HCT116 (cell line): ENCODE measurements at regions not wholly inside any gene's neighbourhood (a gene's known extent, or its start where the extent isn't known, plus 50 kb on each side); places are given as distances from the start of the nearest gene placed in this dataset.

ENCODE experiments used
- ATAC-seq: fragments of 200-7000 bp; cut with Tn5 transposase; 2 replicates; pipeline ENCODE4 v1.9.1; 2020; ENCODE audit warnings: mild to moderate bottlenecking, moderate library complexity
- BruUV-seq: library from RNA; stranded (reverse); fragments of 400-500 nt; replicated peaks from 2 replicates; lab custom pipeline; 2021; lab: Mats Ljungman, UMichigan
- CTCF ChIA-PET: fragments of 300-600 bp; sonication (Branson Sonifier 250); formaldehyde crosslinking; loops from one replicate; lab custom pipeline; 2021; ENCODE audit warnings: antibody characterized with exemption; lab: Charles Lee
- POLR2A ChIA-PET: fragments of 300-600, 350-600 bp; sonication (Branson Sonifier 250); formaldehyde crosslinking; loops from one replicate; lab custom pipeline; 2021; ENCODE audit warnings: antibody characterized with exemption; lab: Charles Lee
- RAD21 ChIA-PET, 2 experiments: fragments of 300-600 bp; sonication (Branson Sonifier 250); formaldehyde crosslinking; loops; one replicate each; lab custom pipeline; 2023; ENCODE audit warnings: low total read pairs in 2 of 2; ENCODE audit not compliant: uncharacterized antibody in 2 of 2, unreplicated experiment in 2 of 2, low non-redundant PET in 1 of 2; lab: Charles Lee
- DNase-seq: peaks from one replicate; pipeline ENCODE4 v3.0.0-alpha.2; 2010; ENCODE audit warnings: low read depth, low spot score
- H2AFZ ChIP-seq: fragments of 200-600 bp; shearing (Covaris generic), sonication (generic); 2 replicates; pipeline ENCODE4 v1.6.1; 2017; ENCODE audit warnings: low read depth, mixed run types, mixed read lengths, antibody characterized with exemption, low read length; ENCODE audit not compliant: poor library complexity, severe bottlenecking
- H3K27ac ChIP-seq: 2 replicates; pipeline ENCODE4 v1.5.1; 2012; ENCODE audit warnings: low read depth, low read length
- H3K27me3 ChIP-seq: fragments of 200-600 bp; sonication (generic); 2 replicates; pipeline ENCODE4 v1.6.1; 2016; ENCODE audit warnings: mixed run types, low read length, mixed read lengths; ENCODE audit not compliant: insufficient read depth
- H3K36me3 ChIP-seq, 2 experiments: fragments of 200-500 bp in 1 of 2; fragments of 200-600 bp in 1 of 2; sonication (Bioruptor generic) in 1 of 2; sonication (generic) in 1 of 2; 2 replicates each; pipeline versions ENCODE4 v1.5.1 to v1.6.1; 2014 to 2016; ENCODE audit warnings: low read length in 2 of 2, inconsistent platforms in 1 of 2, mixed read lengths in 1 of 2, mixed run types in 1 of 2; ENCODE audit not compliant: insufficient read depth in 2 of 2, control insufficient read depth in 1 of 2
- H3K4me1 ChIP-seq, 2 experiments: fragments of 200-600 bp in 1 of 2; sonication (generic) in 1 of 2; 2 replicates each; pipeline versions ENCODE4 v1.5.1 to v1.6.1; 2012 to 2017; ENCODE audit warnings: low read length in 2 of 2, inconsistent platforms in 1 of 2, mild to moderate bottlenecking in 1 of 2, mixed read lengths in 1 of 2, mixed run types in 1 of 2, moderate library complexity in 1 of 2; ENCODE audit not compliant: insufficient read depth in 2 of 2, control insufficient read depth in 1 of 2
- H3K4me2 ChIP-seq: fragments of 200-600 bp; sonication (generic); 2 replicates; pipeline ENCODE4 v1.6.1; 2017; ENCODE audit warnings: mixed run types, low read length, mixed read lengths
- H3K4me3 ChIP-seq, 2 experiments: fragments of 200-600 bp in 1 of 2; sonication (generic) in 1 of 2; replicated peaks in 1 of 2; 2 replicates each; pipeline ENCODE4 v1.5.1; 2011 to 2016; ENCODE audit warnings: low read length in 2 of 2, control low read depth in 1 of 2, low read depth in 1 of 2, mild to moderate bottlenecking in 1 of 2, mixed read lengths in 1 of 2, mixed run types in 1 of 2
- H3K79me2 ChIP-seq: fragments of 200-600 bp; sonication (generic); 2 replicates; pipeline ENCODE4 v1.6.1; 2017; ENCODE audit warnings: mild to moderate bottlenecking, mixed run types, low read length, moderate library complexity, mixed read lengths; ENCODE audit not compliant: insufficient read depth
- H3K9ac ChIP-seq: fragments of 200-600 bp; sonication (generic); 2 replicates; pipeline ENCODE4 v1.6.1; 2016; ENCODE audit warnings: low read length, mixed read lengths
- H3K9me2 ChIP-seq: fragments of 200-600 bp; sonication (generic), shearing (Covaris generic); 2 replicates; pipeline ENCODE4 v1.6.1; 2017; ENCODE audit warnings: mixed run types, mild to moderate bottlenecking, moderate library complexity; ENCODE audit not compliant: insufficient read depth
- H3K9me3 ChIP-seq, 2 experiments: fragments of 200-500 bp in 1 of 2; fragments of 200-600 bp in 1 of 2; sonication (Bioruptor generic) in 1 of 2; sonication (generic) in 1 of 2; 2 replicates each; pipeline ENCODE4 v1.6.1; 2014 to 2017; ENCODE audit warnings: low read length in 2 of 2, mixed read lengths in 2 of 2, inconsistent platforms in 1 of 2, low read depth in 1 of 2, mild to moderate bottlenecking in 1 of 2, mixed run types in 1 of 2, moderate library complexity in 1 of 2; ENCODE audit not compliant: control insufficient read depth in 1 of 2, insufficient read depth in 1 of 2
- H4K20me1 ChIP-seq: fragments of 200-600 bp; sonication (generic), shearing (Covaris generic); 2 replicates; pipeline ENCODE4 v1.6.1; 2017; ENCODE audit warnings: mixed run types, mild to moderate bottlenecking, moderate library complexity; ENCODE audit not compliant: insufficient read depth
- CBX3 ChIP-seq: IDR thresholded peaks from 2 replicates; pipeline ENCODE4 v1.6.1; 2012; ENCODE audit warnings: low read depth
- CEBPB ChIP-seq: IDR thresholded peaks from 2 replicates; pipeline ENCODE4 v1.6.1; 2012; ENCODE audit warnings: low read depth
- EGR1 ChIP-seq: IDR thresholded peaks from 2 replicates; pipeline ENCODE4 v1.6.1; 2012; ENCODE audit warnings: low read depth
- EZH2phosphoT487 ChIP-seq: fragments of 200-600 bp; IDR thresholded peaks from 2 replicates; pipeline ENCODE4 v1.6.1; 2018; ENCODE audit warnings: antibody characterized with exemption, borderline replicate concordance
- FOSL1 ChIP-seq: IDR thresholded peaks from 2 replicates; pipeline ENCODE4 v1.6.1; 2012; ENCODE audit warnings: low read depth
- JUND ChIP-seq: IDR thresholded peaks from 2 replicates; pipeline ENCODE4 v1.6.1; 2012
- POLR2A ChIP-seq: IDR thresholded peaks from 2 replicates; pipeline ENCODE4 v1.7.0; 2011; ENCODE audit warnings: borderline replicate concordance; ENCODE audit not compliant: insufficient read depth, insufficient read length; ENCODE audit errors: extremely low read depth
- POLR2AphosphoS5 ChIP-seq: IDR thresholded peaks from 2 replicates; pipeline ENCODE4 v1.6.1; 2011; ENCODE audit warnings: mild to moderate bottlenecking, low read depth, low read length, moderate library complexity
- RAD21 ChIP-seq: IDR thresholded peaks from 2 replicates; pipeline ENCODE4 v1.6.1; 2012; ENCODE audit warnings: low read depth, mild to moderate bottlenecking
- REST ChIP-seq: IDR thresholded peaks from 2 replicates; pipeline ENCODE4 v1.6.1; 2012; ENCODE audit warnings: low read depth
- SIN3A ChIP-seq: IDR thresholded peaks from 2 replicates; pipeline ENCODE4 v1.6.1; 2012; ENCODE audit warnings: low read depth
- SP1 ChIP-seq: IDR thresholded peaks from 2 replicates; pipeline ENCODE4 v1.6.1; 2012; ENCODE audit warnings: low read depth
- SRF ChIP-seq: IDR thresholded peaks from 2 replicates; pipeline ENCODE4 v1.6.1; 2012; ENCODE audit warnings: low read depth
- TCF7L2 ChIP-seq: IDR thresholded peaks from 2 replicates; pipeline ENCODE4 v1.7.0; 2011; ENCODE audit warnings: borderline replicate concordance, inconsistent platforms; ENCODE audit not compliant: insufficient read depth, insufficient read length; ENCODE audit errors: extremely low read depth
- ZBTB33 ChIP-seq: IDR thresholded peaks from 2 replicates; pipeline ENCODE4 v1.6.1; 2011; ENCODE audit warnings: mild to moderate bottlenecking, low read length, moderate library complexity; ENCODE audit not compliant: insufficient replicate concordance; ENCODE audit errors: extremely low read depth
- ZFX ChIP-seq: fragments of 450-650 bp; IDR thresholded peaks from 2 replicates; pipeline ENCODE4 v1.6.1; 2017
- ZNF274 ChIP-seq: fragments of 200-500 bp; sonication (Bioruptor generic); IDR thresholded peaks from 2 replicates; pipeline ENCODE4 v1.6.1; 2014; ENCODE audit warnings: mild to moderate bottlenecking, low read depth, low read length, inconsistent platforms
- intact Hi-C: fragments of 100-400 bp; cut with micrococcal nuclease; formaldehyde crosslinking; loops from 2 replicates; pipeline ENCODE4 v1.10.0; 2022
- TF ChIP-seq, protein P1 (sequence below): IDR thresholded peaks from 2 replicates; pipeline ENCODE4 v1.6.1; 2012
- TF ChIP-seq, protein P2 (sequence below), 3 experiments: fragments of 200-600 bp in 1 of 3; sonication (generic) in 1 of 3; IDR thresholded peaks in 2 of 3; conservative IDR thresholded peaks in 1 of 3; 2 replicates each; pipeline ENCODE4 v1.5.1; 2012 to 2017; ENCODE audit warnings: low read depth in 2 of 3, low read length in 2 of 3, antibody characterized with exemption in 1 of 3, borderline replicate concordance in 1 of 3, control low read depth in 1 of 3, mild to moderate bottlenecking in 1 of 3, mixed read lengths in 1 of 3, mixed run types in 1 of 3, moderate library complexity in 1 of 3; ENCODE audit not compliant: insufficient read depth in 1 of 3

DNA sequence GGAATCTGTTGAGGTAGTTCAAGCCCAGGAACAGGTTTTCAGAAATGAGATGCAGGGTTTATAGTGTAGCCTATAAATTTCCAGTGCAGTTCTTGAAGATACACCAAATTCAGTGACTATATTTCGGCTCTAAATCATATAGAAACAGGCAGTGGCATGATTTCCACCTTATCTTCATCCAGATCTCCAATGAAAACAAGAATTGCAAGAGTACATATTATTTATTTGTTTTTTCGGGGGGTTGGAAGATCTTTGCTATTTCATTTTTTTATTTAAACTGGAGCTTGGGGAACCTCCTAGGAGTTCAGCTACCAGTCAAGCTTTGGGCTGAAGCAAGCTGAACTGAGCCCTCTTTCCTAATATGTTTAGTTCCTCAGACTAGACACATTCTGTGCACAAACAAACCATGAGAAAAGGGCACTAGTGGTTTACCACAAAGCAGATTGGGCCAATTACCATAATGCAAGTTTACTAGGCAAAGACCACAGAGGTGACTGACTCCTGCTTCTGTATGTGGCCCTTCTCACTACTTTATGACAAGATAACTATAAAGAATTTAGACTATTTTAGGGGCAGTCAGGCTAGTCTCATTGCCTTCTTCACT lies 68.5 kb downstream of the RGS2 start:
- ChIA-PET RAD21 (no interaction called here), POLR2A (no interaction called here), CTCF (no interaction called here)
- Histone ChIP-seq H3K4me3 (no peak overlapping the region), H3K27me3 (no peaks in the 10 kb centered on the region), H3K9me3 (no peaks in the 10 kb centered on the region), H2AFZ (no peak overlapping the region), H3K9ac (no peak overlapping the region), H3K4me2 (no peak overlapping the region), H3K79me2 (no peaks in the 10 kb centered on the region), H3K4me1 (no peaks in the 10 kb centered on the region)
- DNase-seq = no peak
- no peak for ATAC-seq
- BruUV-seq = no TSS peak
- TF ChIP-seq CBX3 = no peak
- no peak for TF ChIP-seq REST
- TF ChIP-seq, protein P1, sequence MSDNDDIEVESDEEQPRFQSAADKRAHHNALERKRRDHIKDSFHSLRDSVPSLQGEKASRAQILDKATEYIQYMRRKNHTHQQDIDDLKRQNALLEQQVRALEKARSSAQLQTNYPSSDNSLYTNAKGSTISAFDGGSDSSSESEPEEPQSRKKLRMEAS = no peak
- TF ChIP-seq ZFX = no peak
- no peak for TF ChIP-seq SRF
- no peak for TF ChIP-seq TCF7L2
- TF ChIP-seq ZNF274 = no peak
- TF ChIP-seq POLR2A = no peak
- TF ChIP-seq POLR2AphosphoS5 = no peak
- TF ChIP-seq SP1 = no peak
- no peak for TF ChIP-seq ZBTB33
- no peak for TF ChIP-seq SIN3A
- TF ChIP-seq CEBPB = no peak
- TF ChIP-seq EZH2phosphoT487 = no peak
- TF ChIP-seq JUND = no peak
- TF ChIP-seq EGR1 = no peak
- TF ChIP-seq, protein P2, sequence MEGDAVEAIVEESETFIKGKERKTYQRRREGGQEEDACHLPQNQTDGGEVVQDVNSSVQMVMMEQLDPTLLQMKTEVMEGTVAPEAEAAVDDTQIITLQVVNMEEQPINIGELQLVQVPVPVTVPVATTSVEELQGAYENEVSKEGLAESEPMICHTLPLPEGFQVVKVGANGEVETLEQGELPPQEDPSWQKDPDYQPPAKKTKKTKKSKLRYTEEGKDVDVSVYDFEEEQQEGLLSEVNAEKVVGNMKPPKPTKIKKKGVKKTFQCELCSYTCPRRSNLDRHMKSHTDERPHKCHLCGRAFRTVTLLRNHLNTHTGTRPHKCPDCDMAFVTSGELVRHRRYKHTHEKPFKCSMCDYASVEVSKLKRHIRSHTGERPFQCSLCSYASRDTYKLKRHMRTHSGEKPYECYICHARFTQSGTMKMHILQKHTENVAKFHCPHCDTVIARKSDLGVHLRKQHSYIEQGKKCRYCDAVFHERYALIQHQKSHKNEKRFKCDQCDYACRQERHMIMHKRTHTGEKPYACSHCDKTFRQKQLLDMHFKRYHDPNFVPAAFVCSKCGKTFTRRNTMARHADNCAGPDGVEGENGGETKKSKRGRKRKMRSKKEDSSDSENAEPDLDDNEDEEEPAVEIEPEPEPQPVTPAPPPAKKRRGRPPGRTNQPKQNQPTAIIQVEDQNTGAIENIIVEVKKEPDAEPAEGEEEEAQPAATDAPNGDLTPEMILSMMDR (IDR thresholded peaks at IDR 0.05 in 2 of 3, conservative IDR thresholded peaks at IDR 0.05 in 1 of 3; ENCODE audit: borderline replicate concordance in 1 of 3, insufficient read depth in 1 of 3, low read depth in 2 of 3, low read length in 2 of 3) = no peak
- TF ChIP-seq FOSL1 = no peak
- TF ChIP-seq RAD21 = no peak
- TF ChIP-seq, all 23 proteins: peak for 0
- Histone ChIP-seq H3K27ac (no peak overlapping the region), H4K20me1 (no peaks in the 10 kb centered on the region), H3K9me2 (no peaks in the 10 kb centered on the region), H3K36me3 (no peaks in the 10 kb centered on the region)
- intact Hi-C loops = no loop called here
